SKM-1 (cell line): ENCODE measurements at regions not wholly inside any gene's neighbourhood (a gene's known extent, or its start where the extent isn't known, plus 50 kb on each side); places are given as distances from the start of the nearest gene placed in this dataset.
"Not testable (repeated sequence)": the region's sequence is repeated elsewhere in the genome, so short reads cannot be mapped to it uniquely, and the experiment has no call there.

Experiments
- DNase-seq: peaks from one replicate; lab custom pipeline; 2025; ENCODE audit not compliant: unreplicated experiment; lab: John Stamatoyannopoulos, UW

- DNase-seq, result no peak
Measured at GRCh38 chr2:122255924-122256323, 500.5 kb downstream of the TSN start.

- no peak for DNase-seq
Measured at GRCh38 chr2:122261911-122262310, 506.5 kb downstream of the TSN start.

GRCh38 chr2:122263746-122264145 is 508.3 kb downstream of the TSN start:
- DNase-seq, result no peak

GRCh38 chr2:122266636-122267035 is 511.2 kb downstream of the TSN start:
- no peak for DNase-seq

- DNase-seq, result no peak
Measured at GRCh38 chr2:122267947-122268346, 512.5 kb downstream of the TSN start.

GRCh38 chr2:122273785-122274419 is 518.5 kb downstream of the TSN start:
- DNase-seq, result no peak

- DNase-seq, result no peak
Measured at GRCh38 chr2:122277956-122278355, 522.5 kb downstream of the TSN start.

- DNase-seq, result no peak
Measured at GRCh38 chr2:122300758-122301157, 545.3 kb downstream of the TSN start.

GRCh38 chr2:122307763-122308162 is 552.3 kb downstream of the TSN start:
- DNase-seq, result no peak

- DNase-seq, result no peak
Measured at GRCh38 chr2:122315306-122315705, 559.9 kb downstream of the TSN start.

GRCh38 chr2:122319539-122320132 is 564.2 kb downstream of the TSN start:
- DNase-seq, result no peak

- DNase-seq, result no peak
Measured at GRCh38 chr2:122322815-122323214, 567.4 kb downstream of the TSN start.

- DNase-seq, result no peak
Measured at GRCh38 chr2:122323927-122324326, 568.5 kb downstream of the TSN start.

GRCh38 chr2:122326471-122326870 is 571.0 kb downstream of the TSN start:
- DNase-seq, result no peak

- no peak for DNase-seq
Measured at GRCh38 chr2:122328816-122329215, 573.4 kb downstream of the TSN start.

GRCh38 chr2:122329278-122329677 is 573.8 kb downstream of the TSN start:
- no peak for DNase-seq

GRCh38 chr2:122333932-122334331 is 578.5 kb downstream of the TSN start:
- no peak for DNase-seq

GRCh38 chr2:122338000-122338399 is 582.5 kb downstream of the TSN start:
- no peak for DNase-seq

GRCh38 chr2:122340246-122340645 is 584.8 kb downstream of the TSN start:
- DNase-seq, result no peak

GRCh38 chr2:122341007-122341406 is 585.6 kb downstream of the TSN start:
- no peak for DNase-seq

GRCh38 chr2:122352151-122352550 is 596.7 kb downstream of the TSN start:
- DNase-seq, result not testable (repeated sequence)

- DNase-seq, result no peak
Measured at GRCh38 chr2:122357998-122358397, 602.5 kb downstream of the TSN start.

GRCh38 chr2:122358729-122359128 is 603.3 kb downstream of the TSN start:
- DNase-seq, result no peak
